ENCODE measurements at regions not wholly inside any gene's neighbourhood (a gene's known extent, or its start where the extent isn't known, plus 50 kb on each side); places are given as distances from the start of the nearest gene placed in this dataset.
"Not testable (repeated sequence)": the region's sequence is repeated elsewhere in the genome, so short reads cannot be mapped to it uniquely, and the experiment has no call there.

DNA sequence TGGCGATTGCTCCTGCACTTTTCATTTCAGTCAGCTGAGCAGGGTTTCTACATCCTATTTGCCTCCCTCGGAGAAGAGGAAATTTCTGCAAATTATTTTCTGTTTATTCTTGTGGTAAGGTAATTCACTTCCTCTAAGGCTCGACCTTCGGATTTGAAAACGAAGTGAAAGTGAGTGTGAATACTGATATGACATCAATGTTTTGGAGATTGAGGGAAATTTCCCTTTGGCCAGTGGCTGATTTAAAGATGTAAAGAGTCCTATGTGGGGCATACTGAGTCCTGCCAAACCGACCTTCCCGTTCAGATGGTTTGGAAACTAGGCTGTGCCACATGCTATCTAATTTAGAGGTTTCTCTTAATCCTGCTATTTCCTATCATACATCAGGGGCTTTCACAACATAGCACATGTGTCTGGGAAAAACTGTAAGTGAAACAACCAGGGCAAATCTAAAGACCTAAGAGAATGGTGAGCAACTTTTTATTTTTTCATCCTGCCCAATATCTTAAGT lies 112.3 kb downstream of the POSTN start:
- POLR2A ChIA-PET: no interaction called here
- CTCF ChIA-PET: no interaction called here
- intact Hi-C loops (cut with micrococcal nuclease): no loop called here
- no peaks in the 10 kb centered on the region for H3K36me3 Mint-ChIP-seq
- no peaks in the 10 kb centered on the region for H3K4me1 Mint-ChIP-seq (ENCODE audit: low read depth)
- H3K27me3 Mint-ChIP-seq: no peaks in the 10 kb centered on the region
- H3K27ac Mint-ChIP-seq: no peak overlapping the region
- H3K9me3 Mint-ChIP-seq: peaks cover 2% of the 10 kb centered on the region
- DNase-seq: no peak
- H3K4me3 Mint-ChIP-seq: no peak overlapping the region

GRCh38 chr13:37485756-37486155 lies 112.8 kb downstream of the POSTN start:
- Mint-ChIP-seq H3K36me3 (no peaks in the 10 kb centered on the region), H3K9me3 (peaks cover 2% of the 10 kb centered on the region), H3K27me3 (no peaks in the 10 kb centered on the region), H3K27ac (no peak overlapping the region), H3K4me1 (ENCODE audit: low read depth) (no peaks in the 10 kb centered on the region), H3K4me3 (no peak overlapping the region)
- POLR2A ChIA-PET: no interaction called here
- DNase-seq: no peak
- intact Hi-C loops (cut with micrococcal nuclease): no loop called here
- CTCF ChIA-PET: no interaction called here

- Mint-ChIP-seq H3K9me3 (peaks cover 2% of the 10 kb centered on the region), H3K27me3 (no peaks in the 10 kb centered on the region), H3K36me3 (no peaks in the 10 kb centered on the region), H3K27ac (no peak overlapping the region), H3K4me3 (no peak overlapping the region), H3K4me1 (ENCODE audit: low read depth) (no peaks in the 10 kb centered on the region)
- POLR2A ChIA-PET: no interaction called here
- CTCF ChIA-PET: no interaction called here
- intact Hi-C loops (cut with micrococcal nuclease): no loop called here
- DNase-seq: no peak
These were observed 114.5 kb downstream of the POSTN start for GRCh38 chr13:37484056-37484455.

DNA sequence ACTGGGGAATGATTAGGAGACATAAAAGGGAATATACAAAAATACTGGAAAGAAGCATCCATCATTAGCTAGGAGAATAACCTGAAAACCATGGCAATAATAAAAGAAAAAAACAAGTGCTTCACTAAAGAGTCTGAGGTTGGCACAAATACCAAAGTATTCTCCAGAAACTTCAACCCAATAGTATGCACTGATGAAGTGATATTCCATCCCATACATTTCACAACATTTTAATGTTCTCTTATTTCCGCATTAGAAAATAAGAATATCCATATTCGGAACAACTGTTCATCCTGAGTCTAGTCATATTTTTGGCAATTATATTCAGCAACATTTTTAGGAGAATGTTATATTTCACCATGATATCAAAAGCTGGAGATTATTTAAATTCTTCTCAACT lies 116.2 kb downstream of the POSTN start:
- no peaks in the 10 kb centered on the region for H3K27me3 Mint-ChIP-seq
- DNase-seq: no peak
- no peaks in the 10 kb centered on the region for H3K36me3 Mint-ChIP-seq
- no peaks in the 10 kb centered on the region for H3K4me1 Mint-ChIP-seq (ENCODE audit: low read depth)
- H3K4me3 Mint-ChIP-seq: no peak overlapping the region
- ChIA-PET CTCF (no interaction called here), POLR2A (no interaction called here)
- peaks cover 2% of the 10 kb centered on the region for H3K9me3 Mint-ChIP-seq
- H3K27ac Mint-ChIP-seq: no peak overlapping the region
- intact Hi-C loops (cut with micrococcal nuclease): no loop called here

DNA sequence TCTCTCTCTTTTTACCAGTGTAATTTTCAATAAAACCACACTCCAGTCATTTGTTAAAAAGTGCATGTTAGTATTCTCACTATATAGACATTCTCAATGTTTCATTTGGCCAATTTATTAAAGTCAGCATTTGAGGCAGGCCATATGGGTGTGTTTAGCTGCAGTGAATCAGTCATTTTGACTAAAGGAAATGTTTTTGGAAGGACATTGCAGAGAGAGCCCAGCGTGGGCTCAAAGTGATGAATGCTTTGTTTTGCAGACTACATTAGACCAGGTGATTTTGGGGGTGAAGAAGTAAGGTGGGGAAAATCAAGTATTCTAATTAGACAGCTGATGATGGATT lies 116.7 kb downstream of the POSTN start:
- no peaks in the 10 kb centered on the region for H3K27me3 Mint-ChIP-seq
- no peaks in the 10 kb centered on the region for H3K4me1 Mint-ChIP-seq (ENCODE audit: low read depth)
- intact Hi-C loops (cut with micrococcal nuclease): no loop called here
- no peak overlapping the region for H3K4me3 Mint-ChIP-seq
- DNase-seq: no peak
- H3K9me3 Mint-ChIP-seq: peaks cover 2% of the 10 kb centered on the region
- ChIA-PET CTCF (no interaction called here), POLR2A (no interaction called here)
- H3K27ac Mint-ChIP-seq: no peak overlapping the region
- no peaks in the 10 kb centered on the region for H3K36me3 Mint-ChIP-seq

DNA sequence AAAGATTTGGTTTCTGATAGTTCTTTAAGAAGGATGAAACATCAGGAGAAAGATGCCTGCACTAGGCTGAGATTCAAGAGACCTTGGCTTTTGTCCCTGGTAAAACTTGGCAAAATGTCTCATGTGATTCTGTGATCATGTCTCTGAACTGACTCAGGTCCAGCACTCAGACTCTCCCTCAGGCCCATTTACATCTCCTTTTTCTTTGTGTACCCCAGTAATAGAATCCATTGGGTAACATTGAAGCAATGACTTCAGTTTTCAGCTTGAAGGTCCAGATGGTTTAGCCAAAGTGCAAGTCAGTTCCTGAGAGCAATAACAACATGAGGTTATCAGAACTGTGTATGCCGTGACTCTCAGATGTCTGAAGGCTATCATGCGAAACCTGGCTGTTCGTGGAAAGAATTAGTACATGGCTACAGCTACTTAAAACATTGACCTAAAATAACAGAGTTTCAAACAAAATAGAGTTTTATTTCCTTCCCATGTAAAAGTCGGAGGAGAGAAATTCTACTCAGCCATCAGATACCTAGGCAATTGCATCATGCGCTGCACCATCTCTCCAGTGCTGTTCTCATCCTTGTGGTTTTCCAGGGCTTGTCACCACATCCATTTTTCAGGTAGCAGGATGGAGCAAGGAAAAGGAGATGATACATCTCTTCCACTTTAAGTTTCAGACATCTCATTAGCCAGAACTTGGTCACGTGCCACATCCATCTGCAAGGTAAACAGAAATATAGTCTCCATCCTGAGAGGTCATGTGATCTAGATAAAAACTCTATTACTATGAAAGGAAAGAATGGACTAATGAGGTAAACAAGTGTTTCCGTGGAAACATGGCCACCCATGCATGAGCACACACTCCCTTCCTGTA lies 117.3 kb downstream of the POSTN start:
- intact Hi-C loops (cut with micrococcal nuclease): no loop called here
- H3K27ac Mint-ChIP-seq: no peak overlapping the region
- ChIA-PET POLR2A (no interaction called here), CTCF (no interaction called here)
- H3K4me1 Mint-ChIP-seq (ENCODE audit: low read depth): no peaks in the 10 kb centered on the region
- H3K9me3 Mint-ChIP-seq: no peaks in the 10 kb centered on the region
- no peak for DNase-seq
- H3K36me3 Mint-ChIP-seq: no peaks in the 10 kb centered on the region
- no peak overlapping the region for H3K4me3 Mint-ChIP-seq
- no peaks in the 10 kb centered on the region for H3K27me3 Mint-ChIP-seq

DNA sequence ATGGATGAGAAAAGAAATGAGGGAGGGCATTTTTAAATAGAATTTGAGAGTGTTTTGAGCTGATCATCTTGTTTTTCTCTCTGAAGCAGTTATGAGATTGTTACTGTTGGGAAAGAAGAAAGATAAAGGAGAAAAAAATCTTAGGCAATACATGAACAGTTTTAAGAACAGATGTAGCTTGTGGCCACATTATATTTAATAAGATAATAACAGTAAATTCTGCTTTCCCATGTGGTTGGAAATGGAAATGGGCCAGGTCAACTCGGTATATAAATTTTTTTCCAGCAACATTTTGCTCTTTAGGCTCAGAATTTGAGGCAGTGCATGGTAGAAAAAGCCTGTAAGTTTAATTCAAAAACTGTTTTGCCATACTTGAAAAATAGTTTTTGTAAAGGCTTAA lies 118.7 kb downstream of the POSTN start:
- H3K9me3 Mint-ChIP-seq: no peaks in the 10 kb centered on the region

DNA sequence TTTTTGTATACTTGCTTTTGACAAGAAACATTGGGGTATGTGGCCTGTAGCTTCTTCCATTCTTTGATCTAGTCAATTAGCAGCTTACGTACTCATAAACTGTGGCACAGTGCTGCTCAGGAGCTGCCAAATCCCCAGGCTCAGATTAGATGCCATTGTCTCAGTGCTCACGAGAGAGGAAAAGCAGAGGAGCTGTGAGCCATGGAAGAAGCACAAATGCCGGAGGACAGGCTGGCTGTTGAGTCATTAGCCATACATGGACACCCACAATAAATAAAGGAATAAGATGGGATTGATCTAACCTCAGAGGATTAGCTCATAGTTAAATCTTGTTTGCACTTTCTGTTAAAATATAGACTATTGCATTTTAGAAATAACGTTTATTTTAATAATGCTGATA lies 121.7 kb downstream of the POSTN start:
- peaks cover 2% of the 10 kb centered on the region for H3K9me3 Mint-ChIP-seq
- H3K4me1 Mint-ChIP-seq (ENCODE audit: low read depth): no peaks in the 10 kb centered on the region
- no peak for DNase-seq
- POLR2A ChIA-PET: no interaction called here
- intact Hi-C loops (cut with micrococcal nuclease): no loop called here
- H3K27ac Mint-ChIP-seq: no peak overlapping the region
- H3K27me3 Mint-ChIP-seq: no peaks in the 10 kb centered on the region
- CTCF ChIA-PET: no interaction called here
- H3K36me3 Mint-ChIP-seq: no peaks in the 10 kb centered on the region
- no peak overlapping the region for H3K4me3 Mint-ChIP-seq

More for the DNA sequence above, 118.7 kb downstream of the POSTN start:
- Mint-ChIP-seq H3K4me3 (no peak overlapping the region), H3K36me3 (no peaks in the 10 kb centered on the region), H3K27me3 (no peaks in the 10 kb centered on the region), H3K4me1 (ENCODE audit: low read depth) (no peaks in the 10 kb centered on the region), H3K27ac (no peak overlapping the region)
- no peak for DNase-seq
- ChIA-PET POLR2A (no interaction called here), CTCF (no interaction called here)
- intact Hi-C loops (cut with micrococcal nuclease): no loop called here

GRCh38 chr13:37475966-37476365 lies 122.6 kb downstream of the POSTN start:
- no peak for DNase-seq
- no peaks in the 10 kb centered on the region for H3K36me3 Mint-ChIP-seq
- H3K27me3 Mint-ChIP-seq: no peaks in the 10 kb centered on the region
- intact Hi-C loops (cut with micrococcal nuclease): no loop called here
- CTCF ChIA-PET: no interaction called here
- no peak overlapping the region for H3K4me3 Mint-ChIP-seq
- H3K27ac Mint-ChIP-seq: no peak overlapping the region
- POLR2A ChIA-PET: no interaction called here
- no peaks in the 10 kb centered on the region for H3K4me1 Mint-ChIP-seq (ENCODE audit: low read depth)
- peaks cover 2% of the 10 kb centered on the region for H3K9me3 Mint-ChIP-seq

- Mint-ChIP-seq H3K27me3 (no peaks in the 10 kb centered on the region), H3K4me1 (ENCODE audit: low read depth) (no peaks in the 10 kb centered on the region), H3K9me3 (peaks cover 2% of the 10 kb centered on the region), H3K4me3 (no peak overlapping the region), H3K36me3 (no peaks in the 10 kb centered on the region), H3K27ac (no peak overlapping the region)
- no peak for DNase-seq
- CTCF ChIA-PET: no interaction called here
- intact Hi-C loops (cut with micrococcal nuclease): no loop called here
- POLR2A ChIA-PET: no interaction called here
These were observed 123.4 kb downstream of the POSTN start for GRCh38 chr13:37475151-37475550.

DNA sequence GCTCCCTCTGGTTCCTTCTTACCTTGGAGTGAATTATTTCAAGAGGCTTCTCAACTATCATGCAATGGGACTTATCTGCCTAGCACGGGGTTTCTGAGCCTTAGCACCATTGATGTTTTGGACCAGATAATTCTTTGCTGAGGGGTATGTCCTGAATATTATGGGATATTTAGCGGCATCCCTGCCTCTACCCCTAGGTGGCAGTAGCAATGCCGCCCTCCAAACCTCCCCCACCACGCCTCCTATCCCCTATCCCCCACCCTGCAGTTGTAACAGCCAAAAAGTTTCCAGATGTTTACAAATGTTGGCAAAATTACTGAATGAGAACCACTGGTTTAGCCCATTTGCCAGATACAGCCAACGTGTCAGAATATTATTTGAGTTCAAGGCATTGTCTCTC lies 125.5 kb downstream of the POSTN start:
- intact Hi-C loops (cut with micrococcal nuclease): no loop called here
- peaks cover 2% of the 10 kb centered on the region for H3K9me3 Mint-ChIP-seq
- CTCF ChIA-PET: no interaction called here
- POLR2A ChIA-PET: no interaction called here
- no peak overlapping the region for H3K27ac Mint-ChIP-seq
- no peaks in the 10 kb centered on the region for H3K27me3 Mint-ChIP-seq
- no peaks in the 10 kb centered on the region for H3K36me3 Mint-ChIP-seq
- H3K4me3 Mint-ChIP-seq: no peak overlapping the region
- no peak for DNase-seq
- no peaks in the 10 kb centered on the region for H3K4me1 Mint-ChIP-seq (ENCODE audit: low read depth)

- H3K36me3 Mint-ChIP-seq; H3K27me3 Mint-ChIP-seq; intact Hi-C loops (cut with micrococcal nuclease); H3K9me3 Mint-ChIP-seq; POLR2A ChIA-PET; H3K4me1 Mint-ChIP-seq (ENCODE audit: low read depth); DNase-seq; CTCF ChIA-PET; H3K27ac Mint-ChIP-seq; H3K4me3 Mint-ChIP-seq: not testable (repeated sequence)
These were observed 126.3 kb downstream of the POSTN start for GRCh38 chr13:37472266-37472665.

- Mint-ChIP-seq H3K36me3 (no peaks in the 10 kb centered on the region), H3K27me3 (no peaks in the 10 kb centered on the region), H3K9me3 (peaks cover 4% of the 10 kb centered on the region), H3K27ac (no peak overlapping the region), H3K4me1 (ENCODE audit: low read depth) (no peaks in the 10 kb centered on the region), H3K4me3 (no peak overlapping the region)
- CTCF ChIA-PET: no interaction called here
- POLR2A ChIA-PET: no interaction called here
- no peak for DNase-seq
- intact Hi-C loops (cut with micrococcal nuclease): no loop called here
These were observed 138.4 kb downstream of the POSTN start for GRCh38 chr13:37460166-37460565.

Measured in activated CD4-positive, alpha-beta memory T cell treated with anti-CD3 and anti-CD28 coated beads for 36 hours (primary cell).